H9 (cell line): ENCODE measurements at regions not wholly inside any gene's neighbourhood (a gene's known extent, or its start where the extent isn't known, plus 50 kb on each side); places are given as distances from the start of the nearest gene placed in this dataset.

Experiments used
- DNase-seq: peaks from one replicate; pipeline ENCODE4 v3.0.0-alpha.2; 2017
- H2AFZ ChIP-seq: one replicate; pipeline ENCODE4 v1.6.1; 2013; ENCODE audit warnings: mild to moderate bottlenecking, low read length, control low read depth, moderate library complexity
- H2AK5ac ChIP-seq: 2 replicates; pipeline ENCODE4 v1.6.1; 2013; ENCODE audit warnings: low read length, control low read depth, mixed read lengths; ENCODE audit not compliant: insufficient read length
- H2BK120ac ChIP-seq: one replicate; pipeline ENCODE4 v1.6.1; 2013; ENCODE audit warnings: low read depth, mild to moderate bottlenecking, low read length, control low read depth, inconsistent platforms; ENCODE audit not compliant: poor library complexity, severe bottlenecking
- H2BK12ac ChIP-seq: 2 replicates; pipeline ENCODE4 v1.6.1; 2013; ENCODE audit warnings: low read length, control low read depth, mixed read lengths, low read depth; ENCODE audit not compliant: insufficient read length
- H2BK15ac ChIP-seq: 2 replicates; pipeline ENCODE4 v1.6.1; 2013; ENCODE audit warnings: low read depth, low read length, control low read depth
- H2BK20ac ChIP-seq: one replicate; pipeline ENCODE4 v1.6.1; 2013; ENCODE audit warnings: low read depth, mild to moderate bottlenecking, low read length, control low read depth, inconsistent platforms; ENCODE audit not compliant: poor library complexity, severe bottlenecking
- H2BK5ac ChIP-seq: 2 replicates; pipeline ENCODE4 v1.6.1; 2013; ENCODE audit warnings: low read length, control low read depth, mixed read lengths; ENCODE audit not compliant: insufficient read length
- H3K14ac ChIP-seq: 2 replicates; pipeline ENCODE4 v1.6.1; 2013; ENCODE audit warnings: low read length, control low read depth; ENCODE audit not compliant: insufficient read depth
- H3K18ac ChIP-seq: 2 replicates; pipeline ENCODE4 v1.6.1; 2013; ENCODE audit warnings: low read depth, mild to moderate bottlenecking, mixed read lengths, low read length, control low read depth; ENCODE audit not compliant: insufficient read length
- H3K23ac ChIP-seq: 2 replicates; pipeline ENCODE4 v1.6.1; 2013; ENCODE audit warnings: low read length, control low read depth, mixed read lengths, low read depth; ENCODE audit not compliant: insufficient read length
- H3K23me2 ChIP-seq: 2 replicates; pipeline ENCODE4 v1.6.1; 2013; ENCODE audit warnings: low read depth, mild to moderate bottlenecking, mixed read lengths, low read length, control low read depth; ENCODE audit not compliant: insufficient read length, poor library complexity, severe bottlenecking
- H3K27ac ChIP-seq: 2 replicates; pipeline ENCODE4 v1.5.1; 2013; ENCODE audit warnings: low read length, control low read depth, mixed read lengths, low read depth; ENCODE audit not compliant: insufficient read length
- H3K27me3 ChIP-seq: 2 replicates; pipeline ENCODE4 v1.6.1; 2013; ENCODE audit warnings: low read length, control low read depth, inconsistent platforms; ENCODE audit not compliant: insufficient read depth
- H3K4ac ChIP-seq: 2 replicates; pipeline ENCODE4 v1.6.1; 2013; ENCODE audit warnings: low read depth, mild to moderate bottlenecking, control low read depth, inconsistent platforms, low read length, moderate library complexity
- H3K4me1 ChIP-seq: 2 replicates; pipeline ENCODE4 v1.6.1; 2013; ENCODE audit warnings: low read length, control low read depth, inconsistent platforms; ENCODE audit not compliant: insufficient read depth
- H3K4me2 ChIP-seq: 2 replicates; pipeline ENCODE4 v1.6.1; 2013; ENCODE audit warnings: low read length, control low read depth, mixed read lengths; ENCODE audit not compliant: insufficient read length, insufficient read depth
- H3K56ac ChIP-seq: 2 replicates; pipeline ENCODE4 v1.6.1; 2013; ENCODE audit warnings: low read depth, mild to moderate bottlenecking, mixed read lengths, low read length, control low read depth; ENCODE audit not compliant: insufficient read length
- H3K79me1 ChIP-seq: 2 replicates; pipeline ENCODE4 v1.6.1; 2013; ENCODE audit warnings: low read depth, mild to moderate bottlenecking, moderate library complexity, low read length, control low read depth, inconsistent platforms; ENCODE audit not compliant: insufficient read depth, poor library complexity, severe bottlenecking
- H3K79me2 ChIP-seq: 2 replicates; pipeline ENCODE4 v1.6.1; 2013; ENCODE audit warnings: low read length, control low read depth, inconsistent platforms; ENCODE audit not compliant: insufficient read depth
- H3K9ac ChIP-seq: 2 replicates; pipeline ENCODE4 v1.6.1; 2013; ENCODE audit warnings: low read length, control low read depth, mixed read lengths; ENCODE audit not compliant: insufficient read length; ENCODE audit errors: extremely low read depth
- H3K9me3 ChIP-seq: one replicate; pipeline ENCODE4 v1.6.1; 2013; ENCODE audit warnings: low read depth, low read length, inconsistent platforms; ENCODE audit not compliant: control insufficient read depth
- H3T11ph ChIP-seq: one replicate; pipeline ENCODE4 v1.6.1; 2013; ENCODE audit warnings: mild to moderate bottlenecking, low read length, control low read depth, inconsistent platforms
- H4K20me1 ChIP-seq: one replicate; pipeline ENCODE4 v1.6.1; 2013; ENCODE audit not compliant: control insufficient read depth, insufficient read length, insufficient read depth
- H4K5ac ChIP-seq: 2 replicates; pipeline ENCODE4 v1.6.1; 2013; ENCODE audit warnings: low read depth, mild to moderate bottlenecking, mixed read lengths, low read length, control low read depth; ENCODE audit not compliant: insufficient read length
- H4K8ac ChIP-seq: replicated peaks from 2 replicates; pipeline ENCODE4 v1.6.1; 2013; ENCODE audit warnings: low read length, control low read depth, mixed read lengths, low read depth; ENCODE audit not compliant: insufficient read length
- H4K91ac ChIP-seq: 2 replicates; pipeline ENCODE4 v1.6.1; 2013; ENCODE audit warnings: low read depth, mild to moderate bottlenecking, moderate library complexity, mixed read lengths, low read length, control low read depth; ENCODE audit not compliant: insufficient read length
- H3K27ac Mint-ChIP-seq, 3 experiments: 2 replicates in 2 of 3; 3 replicates in 1 of 3; pipeline ENCODE4 v1.8.0; 2020 to 2021; ENCODE audit warnings: mixed read lengths in 3 of 3, mild to moderate bottlenecking in 1 of 3, moderate library complexity in 1 of 3
- H3K27me3 Mint-ChIP-seq: 2 replicates; pipeline ENCODE4 v1.8.0; 2021; ENCODE audit warnings: low read depth, mild to moderate bottlenecking, moderate library complexity, mixed read lengths
- H3K36me3 Mint-ChIP-seq, 3 experiments: 2 replicates in 2 of 3; 3 replicates in 1 of 3; pipeline ENCODE4 v1.8.0; 2020 to 2021; ENCODE audit warnings: low read depth in 3 of 3, mixed read lengths in 3 of 3; ENCODE audit not compliant: insufficient read depth in 1 of 3
- H3K4me1 Mint-ChIP-seq, 2 experiments: 2 replicates each; pipeline ENCODE4 v1.8.0; 2020; ENCODE audit warnings: mixed read lengths in 2 of 2
- H3K4me3 Mint-ChIP-seq, 2 experiments: 2 replicates in 1 of 2; 3 replicates in 1 of 2; pipeline ENCODE4 v1.8.0; 2020 to 2021; ENCODE audit warnings: mild to moderate bottlenecking in 2 of 2, mixed read lengths in 2 of 2, moderate library complexity in 1 of 2
- H3K9me3 Mint-ChIP-seq, 2 experiments: 2 replicates in 1 of 2; 3 replicates in 1 of 2; pipeline ENCODE4 v1.8.0; 2020; ENCODE audit warnings: mild to moderate bottlenecking in 2 of 2, mixed read lengths in 2 of 2, moderate library complexity in 1 of 2
- CTCF ChIP-seq: fragments of 200-600 bp; sonication (generic); conservative IDR thresholded peaks from 3 replicates; pipeline ENCODE4 v1.8.0; 2021; ENCODE audit warnings: antibody characterized with exemption, mild to moderate bottlenecking
- WGBS: extraction: QIAGEN DNeasy Blood & Tissue Kit; methylation state at CpG from one replicate; pipeline ENCODE4 v1.1.7; 2013; ENCODE audit warnings: missing lambda C conversion rate, low lambda C conversion rate, mixed read lengths; ENCODE audit not compliant: insufficient read length; ENCODE audit errors: extremely low coverage; 5-methylcytosine and 5-hydroxymethylcytosine counted together

- Histone ChIP-seq H4K20me1 (no peaks in the 10 kb centered on the region), H2AFZ (no peak overlapping the region), H3K4ac (no peak overlapping the region), H4K8ac (no peak overlapping the region), H4K5ac (no peak overlapping the region), H3K4me1 (no peaks in the 10 kb centered on the region), H2BK5ac (no peak overlapping the region), H3K79me1 (no peaks in the 10 kb centered on the region), H3K9me3 (no peaks in the 10 kb centered on the region), H3K14ac (no peak overlapping the region), H2BK120ac (no peak overlapping the region), H2AK5ac (no peak overlapping the region), H2BK20ac (no peak overlapping the region), H3K27me3 (no peaks in the 10 kb centered on the region), H3K23ac (no peak overlapping the region), H3T11ph (no peak overlapping the region), H3K56ac (no peak overlapping the region), H2BK12ac (no peak overlapping the region), H3K4me2 (no peak overlapping the region), H3K79me2 (no peaks in the 10 kb centered on the region), H3K27ac (no peak overlapping the region), H3K9ac (no peak overlapping the region), H4K91ac (no peak overlapping the region), H2BK15ac (no peak overlapping the region), H3K23me2 (no peaks in the 10 kb centered on the region), H3K18ac (no peak overlapping the region)
- DNase-seq = no peak
- Mint-ChIP-seq H3K27ac (no peak overlapping the region), H3K9me3 (no peaks in the 10 kb centered on the region), H3K4me1 (peaks cover 0 to 2% of the 10 kb centered on the region in 2 experiments; a peak in 2 of 4 replicates), H3K27me3 (no peaks in the 10 kb centered on the region; the same call in none of the 2 replicates), H3K4me3 (no peak overlapping the region), H3K36me3 (no peaks in the 10 kb centered on the region)
- no CpG with 5 or more reads among the region's 5 CpGs for WGBS
- no peak for TF ChIP-seq CTCF
Observed at GRCh38 chr6:151679941-151680340, 127.5 kb upstream of the ESR1 start.
